Testis (tissue), 2 donors: ENCODE measurements at regions not wholly inside any gene's neighbourhood (a gene's known extent, or its start where the extent isn't known, plus 50 kb on each side); places are given as distances from the start of the nearest gene placed in this dataset.
"Not testable (repeated sequence)": the region's sequence is repeated elsewhere in the genome, so short reads cannot be mapped to it uniquely, and the experiment has no call there.

ENCODE experiments used
- DNase-seq: peaks from one replicate; pipeline ENCODE4 v3.0.0-alpha.2; 2019
- H3K27ac ChIP-seq, 2 donors: fragments of 200-600 bp; sonication (generic); one replicate each; pipeline ENCODE4 v1.5.1; 2019
- H3K27me3 ChIP-seq: fragments of 200-600 bp; sonication (generic); one replicate; pipeline ENCODE4 v1.5.1; 2019
- H3K36me3 ChIP-seq: fragments of 200-600 bp; sonication (generic); one replicate; pipeline ENCODE4 v1.5.1; 2017; ENCODE audit warnings: low read depth; ENCODE audit errors: missing control alignments
- H3K4me1 ChIP-seq: fragments of 200-600 bp; sonication (generic); one replicate; pipeline ENCODE4 v1.5.1; 2019
- H3K4me3 ChIP-seq, 2 donors: fragments of 200-600 bp; sonication (generic); one replicate each; pipeline ENCODE4 v1.5.1; 2017 to 2019
- H3K9me3 ChIP-seq: fragments of 200-600 bp; sonication (generic); one replicate; pipeline ENCODE4 v1.5.1; 2017
- CTCF ChIP-seq, 3 experiments: fragments of 450-650 bp in 2 of 3; fragments of 200-600 bp in 1 of 3; sonication (generic) in 1 of 3; IDR thresholded peaks; one replicate each; pipeline ENCODE4 v1.5.1; 2016 to 2019; ENCODE audit warnings: antibody characterized with exemption in 3 of 3, mild to moderate bottlenecking in 2 of 3, moderate library complexity in 1 of 3
- POLR2A ChIP-seq: fragments of 450-650 bp; IDR thresholded peaks from one replicate; pipeline ENCODE4 v1.6.1; 2017; ENCODE audit warnings: antibody characterized with exemption, mild to moderate bottlenecking, moderate library complexity
- WGBS, 2 donors: methylation state at CpG; one replicate each; pipeline ENCODE4 v1.1.5; 2018; 5-methylcytosine and 5-hydroxymethylcytosine counted together
- intact Hi-C: fragments of 100-400 bp; cut with DNase I; formaldehyde crosslinking; loops from one replicate; pipeline ENCODE4 v1.15.1; 2023; ENCODE audit warnings: low total_unique reads

- no peaks in the 10 kb centered on the region for H3K9me3 ChIP-seq
- H3K36me3 ChIP-seq = no peaks in the 10 kb centered on the region
- no peak overlapping the region for H3K27ac ChIP-seq
- H3K4me3 ChIP-seq = no peak overlapping the region
- no peaks in the 10 kb centered on the region for H3K4me1 ChIP-seq
- TF ChIP-seq CTCF (IDR thresholded peaks at IDR 0.05) (peak in 2 of 3 experiments; percentile 46), POLR2A (no peak)
- 11 to 15% methylated on average over 5 of the region's 5 CpGs for WGBS, 2 donors
- no peaks in the 10 kb centered on the region for H3K27me3 ChIP-seq
- intact Hi-C loops = no loop called here
- no peak for DNase-seq
Measured at GRCh38 chr10:15427843-15428414, 56.8 kb upstream of the FAM171A1 start.

GRCh38 chr10:15426558-15426957 lies 55.5 kb upstream of the FAM171A1 start:
- Histone ChIP-seq H3K27ac (no peak overlapping the region), H3K4me3 (peak overlapping the region in 1 of 2 donors; percentile 46), H3K9me3 (no peaks in the 10 kb centered on the region), H3K36me3 (no peaks in the 10 kb centered on the region), H3K4me1 (no peaks in the 10 kb centered on the region), H3K27me3 (no peaks in the 10 kb centered on the region)
- no peak for DNase-seq
- WGBS, 2 donors = 48 to 72% methylated on average over 9 to 15 of the region's 15 CpGs
- intact Hi-C loops = no loop called here
- TF ChIP-seq CTCF (IDR thresholded peaks at IDR 0.05) = no peak
- no peak for TF ChIP-seq POLR2A

GRCh38 chr10:15426115-15426514 lies 55.0 kb upstream of the FAM171A1 start:
- 39 to 75% methylated on average over 6 to 29 of the region's 29 CpGs for WGBS, 2 donors

GRCh38 chr10:15421875-15422274 lies 50.8 kb upstream of the FAM171A1 start:
- H3K9me3 ChIP-seq, H3K27me3 ChIP-seq, DNase-seq, H3K4me3 ChIP-seq, H3K4me1 ChIP-seq, intact Hi-C loops, H3K36me3 ChIP-seq, H3K27ac ChIP-seq: not testable (repeated sequence)
- WGBS, 2 donors = 90 to 97% methylated on average over 4 of the region's 4 CpGs

More at GRCh38 chr10:15426115-15426514, 55.0 kb upstream of the FAM171A1 start:
- no peak for DNase-seq
- H3K36me3 ChIP-seq = no peaks in the 10 kb centered on the region
- H3K9me3 ChIP-seq = no peaks in the 10 kb centered on the region
- intact Hi-C loops = no loop called here
- no peak overlapping the region for H3K27ac ChIP-seq
- no peaks in the 10 kb centered on the region for H3K4me1 ChIP-seq
- H3K4me3 ChIP-seq = peak overlapping the region in 1 of 2 donors; percentile 46
- no peaks in the 10 kb centered on the region for H3K27me3 ChIP-seq
- TF ChIP-seq CTCF (IDR thresholded peaks at IDR 0.05) = no peak
- no peak for TF ChIP-seq POLR2A
